H1 (cell line): ENCODE measurements at regions not wholly inside any gene's neighbourhood (a gene's known extent, or its start where the extent isn't known, plus 50 kb on each side); places are given as distances from the start of the nearest gene placed in this dataset.

Experiments
- CTCF ChIA-PET: fragments of 300-600 bp; sonication (Branson Sonifier 250); formaldehyde crosslinking; loops from one replicate; lab custom pipeline; 2021; ENCODE audit not compliant: partially characterized antibody; lab: Charles Lee
- POLR2A ChIA-PET: fragments of 300-600 bp; sonication (Branson Sonifier 250); formaldehyde crosslinking; loops from one replicate; lab custom pipeline; 2021; ENCODE audit warnings: inconsistent platforms; ENCODE audit not compliant: partially characterized antibody; lab: Charles Lee
- DNase-seq, 2 experiments: peaks; one replicate each; pipeline versions ENCODE4 v3.0.0 to v3.0.0-alpha.2; 2010 to 2022; ENCODE audit warnings: low spot score in 2 of 2, low read depth in 1 of 2, mixed read lengths in 1 of 2
- FAIRE-seq: peaks from 2 replicates; lab custom pipeline; 2011; peaks lifted over from hg19 to GRCh38; lab: Jason Lieb, UNC
- H2AFZ ChIP-seq: 2 replicates; pipeline ENCODE4 v1.8.1; 2012; ENCODE audit warnings: low read length, inconsistent platforms
- H2AK5ac ChIP-seq: 2 replicates; pipeline ENCODE4 v1.6.1; 2013; ENCODE audit warnings: low read depth, low read length
- H2BK120ac ChIP-seq: replicated peaks from 2 replicates; pipeline ENCODE3; 2013; ENCODE audit warnings: low read depth, low read length, inconsistent platforms
- H2BK12ac ChIP-seq: 2 replicates; pipeline ENCODE4 v1.6.1; 2013; ENCODE audit warnings: low read depth, low read length
- H2BK15ac ChIP-seq: 2 replicates; pipeline ENCODE4 v1.6.1; 2013; ENCODE audit warnings: low read length
- H2BK20ac ChIP-seq: 2 replicates; pipeline ENCODE4 v1.6.1; 2013; ENCODE audit warnings: low read length
- H2BK5ac ChIP-seq: 2 replicates; pipeline ENCODE4 v1.6.1; 2013; ENCODE audit warnings: low read depth, low read length
- H3K14ac ChIP-seq: 2 replicates; pipeline ENCODE4 v1.6.1; 2013; ENCODE audit warnings: inconsistent platforms; ENCODE audit not compliant: insufficient read length
- H3K18ac ChIP-seq: 2 replicates; pipeline ENCODE4 v1.6.1; 2013; ENCODE audit warnings: low read length; ENCODE audit errors: extremely low read depth
- H3K23ac ChIP-seq: 2 replicates; pipeline ENCODE4 v1.6.1; 2013; ENCODE audit warnings: inconsistent platforms; ENCODE audit not compliant: insufficient read length
- H3K23me2 ChIP-seq: 2 replicates; pipeline ENCODE4 v1.6.1; 2013; ENCODE audit warnings: low read depth, low read length
- H3K27ac ChIP-seq: 2 replicates; pipeline ENCODE4 v1.6.1; 2011; ENCODE audit warnings: low read depth, low read length, inconsistent platforms
- H3K27me3 ChIP-seq, 4 experiments: replicated peaks in 1 of 4; 1 replicate in 1 of 4; 2 replicates in 3 of 4; pipeline versions ENCODE4 v1.6.1 to v1.8.1; 2011 to 2013; ENCODE audit warnings: low read length in 3 of 4, mild to moderate bottlenecking in 3 of 4, inconsistent platforms in 2 of 4, mixed read lengths in 2 of 4, moderate library complexity in 1 of 4; ENCODE audit not compliant: control insufficient read depth in 3 of 4, insufficient read depth in 3 of 4; ENCODE audit errors: extremely low read depth in 1 of 4
- H3K36me3 ChIP-seq, 4 experiments: 2 replicates each; pipeline versions ENCODE4 v1.6.1 to v1.8.1; 2011 to 2013; ENCODE audit warnings: mild to moderate bottlenecking in 4 of 4, low read length in 3 of 4, moderate library complexity in 2 of 4, control low read depth in 1 of 4, inconsistent platforms in 1 of 4; ENCODE audit not compliant: insufficient read depth in 4 of 4, control insufficient read depth in 2 of 4
- H3K4ac ChIP-seq: replicated peaks from 2 replicates; pipeline ENCODE3; 2013; ENCODE audit warnings: low read length, low read depth, mixed read lengths, inconsistent platforms; ENCODE audit not compliant: insufficient read length
- H3K4me1 ChIP-seq, 4 experiments: replicated peaks in 1 of 4; 1 replicate in 1 of 4; 2 replicates in 3 of 4; pipeline versions ENCODE4 v1.6.1 to v1.8.1; 2011 to 2013; ENCODE audit warnings: low read length in 3 of 4, inconsistent platforms in 2 of 4, mixed read lengths in 1 of 4; ENCODE audit not compliant: insufficient read depth in 4 of 4, control insufficient read depth in 3 of 4
- H3K4me2 ChIP-seq, 2 experiments: 2 replicates each; pipeline versions ENCODE4 v1.6.1 to v1.8.1; 2011 to 2013; ENCODE audit warnings: low read depth in 2 of 2, low read length in 2 of 2, control low read depth in 1 of 2, inconsistent platforms in 1 of 2, mild to moderate bottlenecking in 1 of 2; ENCODE audit not compliant: insufficient read depth in 1 of 2
- H3K4me3 ChIP-seq, 4 experiments: fragments of 200-600, 300-600 bp in 1 of 4; sonication (generic), shearing (Covaris generic), sonication (Bioruptor Twin) in 1 of 4; 2 replicates each; pipeline versions ENCODE4 v1.5.1 to v1.8.1; 2011 to 2016; ENCODE audit warnings: low read length in 4 of 4, low read depth in 3 of 4, control low read depth in 2 of 4, inconsistent platforms in 2 of 4, mild to moderate bottlenecking in 2 of 4, mixed read lengths in 1 of 4, moderate library complexity in 1 of 4; ENCODE audit not compliant: insufficient read depth in 2 of 4; ENCODE audit errors: extremely low read depth in 1 of 4
- H3K56ac ChIP-seq: replicated peaks from 2 replicates; pipeline ENCODE3; 2013; ENCODE audit warnings: low read depth, mild to moderate bottlenecking, mixed read lengths, low read length, inconsistent platforms; ENCODE audit not compliant: insufficient read length
- H3K79me1 ChIP-seq: 2 replicates; pipeline ENCODE4 v1.6.1; 2013; ENCODE audit warnings: low read depth, low read length, control low read depth
- H3K79me2 ChIP-seq, 2 experiments: 2 replicates each; pipeline versions ENCODE4 v1.6.1 to v1.8.1; 2012 to 2013; ENCODE audit warnings: low read length in 2 of 2, mild to moderate bottlenecking in 2 of 2, inconsistent platforms in 1 of 2; ENCODE audit not compliant: insufficient read depth in 2 of 2, control insufficient read depth in 1 of 2
- H3K9ac ChIP-seq, 4 experiments: replicated peaks in 1 of 4; 1 replicate in 1 of 4; 2 replicates in 3 of 4; pipeline versions ENCODE4 v1.6.1 to v1.8.1; 2011 to 2013; ENCODE audit warnings: low read depth in 3 of 4, low read length in 3 of 4, control low read depth in 2 of 4, mild to moderate bottlenecking in 2 of 4, moderate library complexity in 2 of 4, inconsistent platforms in 1 of 4; ENCODE audit errors: extremely low read depth in 1 of 4
- H3K9me3 ChIP-seq, 2 experiments: 2 replicates each; pipeline versions ENCODE4 v1.6.1 to v1.8.1; 2012 to 2013; ENCODE audit warnings: mild to moderate bottlenecking in 2 of 2, moderate library complexity in 2 of 2, control low read depth in 1 of 2, inconsistent platforms in 1 of 2, low read depth in 1 of 2, low read length in 1 of 2, mixed read lengths in 1 of 2; ENCODE audit not compliant: insufficient read depth in 2 of 2
- H4K20me1 ChIP-seq, 2 experiments: replicated peaks in 1 of 2; 2 replicates each; pipeline versions ENCODE3 to v1.8.1; 2011 to 2013; ENCODE audit warnings: inconsistent platforms in 2 of 2, low read length in 2 of 2, mild to moderate bottlenecking in 1 of 2; ENCODE audit not compliant: insufficient read depth in 2 of 2, control insufficient read depth in 1 of 2
- H4K5ac ChIP-seq: 2 replicates; pipeline ENCODE4 v1.6.1; 2013; ENCODE audit warnings: low read length, low read depth, mixed read lengths, inconsistent platforms; ENCODE audit not compliant: insufficient read length
- H4K8ac ChIP-seq: 2 replicates; pipeline ENCODE4 v1.8.0; 2013; ENCODE audit warnings: mild to moderate bottlenecking, moderate library complexity, low read length, inconsistent platforms; ENCODE audit not compliant: insufficient read depth; ENCODE audit errors: extremely low read depth
- H4K91ac ChIP-seq: replicated peaks from 2 replicates; pipeline ENCODE3; 2013; ENCODE audit warnings: low read length, mixed read lengths, inconsistent platforms; ENCODE audit not compliant: insufficient read length
- BCL11A ChIP-seq, 2 experiments: IDR thresholded peaks; one replicate each; pipeline ENCODE4 v1.6.1; 2011; ENCODE audit warnings: low read depth in 2 of 2, low read length in 2 of 2, mild to moderate bottlenecking in 2 of 2
- EGR1 ChIP-seq: IDR thresholded peaks from 2 replicates; pipeline ENCODE4 v1.6.1; 2011; ENCODE audit warnings: low read depth, low read length, borderline replicate concordance
- HDAC2 ChIP-seq, 2 experiments: fragments of 300-600 bp in 1 of 2; sonication (generic) in 1 of 2; IDR thresholded peaks; 2 replicates each; pipeline ENCODE4 v1.6.1; 2011 to 2012; ENCODE audit warnings: low read depth in 2 of 2, low read length in 2 of 2, mild to moderate bottlenecking in 2 of 2, moderate library complexity in 2 of 2, borderline replicate concordance in 1 of 2, inconsistent platforms in 1 of 2
- KDM4A ChIP-seq: IDR thresholded peaks from one replicate; pipeline ENCODE4 v1.7.1; 2012; ENCODE audit warnings: low read depth, mild to moderate bottlenecking, moderate library complexity, low read length, inconsistent platforms; ENCODE audit not compliant: severe bottlenecking
- RAD21 ChIP-seq, 2 experiments: IDR thresholded peaks in 1 of 2; conservative IDR thresholded peaks in 1 of 2; 2 replicates each; pipeline ENCODE4 v1.6.1; 2011; ENCODE audit warnings: low read depth in 2 of 2, low read length in 2 of 2, improper control_type of control experiment in 1 of 2, inconsistent platforms in 1 of 2, mild to moderate bottlenecking in 1 of 2, moderate library complexity in 1 of 2
- SIX5 ChIP-seq: IDR thresholded peaks from 2 replicates; pipeline ENCODE4 v1.6.1; 2011; ENCODE audit warnings: mild to moderate bottlenecking, low read depth, low read length
- SP2 ChIP-seq: IDR thresholded peaks from 2 replicates; pipeline ENCODE4 v1.6.1; 2012; ENCODE audit warnings: mild to moderate bottlenecking, low read length, inconsistent platforms
- TAF7 ChIP-seq: optimal IDR thresholded peaks from 2 replicates; pipeline ENCODE3; 2011; ENCODE audit warnings: low read depth, mild to moderate bottlenecking, inconsistent platforms, low read length, moderate library complexity, borderline replicate concordance
- TEAD4 ChIP-seq: IDR thresholded peaks from 2 replicates; pipeline ENCODE4 v1.6.1; 2012; ENCODE audit warnings: low read depth, low read length, inconsistent platforms, mixed read lengths
- WGBS, 2 experiments: shearing (Covaris generic) in 1 of 2; methylation state at CpG; one replicate each; pipeline versions ENCODE4 v1.1.6 to v1.1.7; 2013 to 2015; ENCODE audit warnings: low lambda C conversion rate in 2 of 2, mixed read lengths in 2 of 2, inconsistent platforms in 1 of 2, low coverage in 1 of 2, missing lambda C conversion rate in 1 of 2; ENCODE audit not compliant: insufficient replicate concordance in 2 of 2, insufficient coverage in 1 of 2, insufficient read length in 1 of 2; ENCODE audit errors: extremely low coverage in 1 of 2, missing lambda C conversion rate in 1 of 2; 5-methylcytosine and 5-hydroxymethylcytosine counted together

GRCh38 chr13:73397496-73398305 is 338.9 kb downstream of the KLF5 start:
- DNase-seq = no peak
- Histone ChIP-seq H3K36me3 (no peaks in the 10 kb centered on the region), H3K79me2 (no peaks in the 10 kb centered on the region), H3K27me3 (no peaks in the 10 kb centered on the region), H2AK5ac (no peak overlapping the region), H2BK20ac (no peak overlapping the region), H2BK12ac (no peak overlapping the region), H4K91ac (no peak overlapping the region), H2BK5ac (no peak overlapping the region), H3K4ac (no peak overlapping the region), H3K18ac (no peak overlapping the region), H4K8ac (peak overlapping the region; percentile 22; the same call in 1 of the 2 replicates), H3K23me2 (no peaks in the 10 kb centered on the region), H3K56ac (no peak overlapping the region), H4K20me1 (no peaks in the 10 kb centered on the region), H3K4me1 (peaks cover 0 to 5% (median 1%) of the 10 kb centered on the region in 4 experiments; a peak in 2 of 7 replicates), H3K79me1 (no peaks in the 10 kb centered on the region), H3K27ac (no peak overlapping the region), H3K9ac (no peak overlapping the region), H3K23ac (no peak overlapping the region), H4K5ac (no peak overlapping the region), H3K4me2 (no peak overlapping the region), H3K14ac (no peak overlapping the region), H2BK120ac (no peak overlapping the region), H3K4me3 (no peak overlapping the region), H3K9me3 (no peaks in the 10 kb centered on the region), H2AFZ (no peak overlapping the region), H2BK15ac (no peak overlapping the region)
- 74% methylated on average over 8 of the region's 8 CpGs; no CpG with 5 or more reads in 1 of the 2 experiments for WGBS, 2 experiments
- ChIA-PET POLR2A (no interaction called here), CTCF (interaction anchor here (0.7 to 1.0 kb wide), 2 partner anchors 10 to 100 kb away, joined by 3 read pairs; no protein-coding TSS in a partner anchor)
- no peak for TF ChIP-seq TAF7
- no peak for TF ChIP-seq RAD21 (IDR thresholded peaks at IDR 0.05 in 1 of 2, conservative IDR thresholded peaks at IDR 0.05 in 1 of 2; ENCODE audit: low read depth in 2 of 2, low read length in 2 of 2)
- no peak for TF ChIP-seq EGR1
- no peak for TF ChIP-seq SP2
- no peak for TF ChIP-seq BCL11A (IDR thresholded peaks at IDR 0.05; ENCODE audit: low read depth in 2 of 2, low read length in 2 of 2)
- TF ChIP-seq SIX5 = no peak
- TF ChIP-seq TEAD4 = no peak
- no peak for TF ChIP-seq KDM4A
- TF ChIP-seq HDAC2 (IDR thresholded peaks at IDR 0.05; ENCODE audit: borderline replicate concordance in 1 of 2, low read depth in 2 of 2, low read length in 2 of 2) = no peak
- no peak for FAIRE-seq
